Chondrocyte (in vitro differentiated cells): ENCODE measurements at regions not wholly inside any gene's neighbourhood (a gene's known extent, or its start where the extent isn't known, plus 50 kb on each side); places are given as distances from the start of the nearest gene placed in this dataset.
A peak's percentile ranks its signal among the peaks of the same experiment; 100 is the strongest.

Experiments
- DNase-seq: peaks from one replicate; pipeline ENCODE4 v3.0.0; 2021; ENCODE audit warnings: mixed read lengths, low spot score
- H3K27ac Mint-ChIP-seq: one replicate; pipeline ENCODE4 v1.8.0; 2021; ENCODE audit warnings: mild to moderate bottlenecking, moderate library complexity, mixed read lengths; ENCODE audit not compliant: unreplicated experiment
- H3K27me3 Mint-ChIP-seq: 2 replicates; pipeline ENCODE4 v1.8.0; 2021; ENCODE audit warnings: low read depth, mixed read lengths
- H3K36me3 Mint-ChIP-seq: 2 replicates; pipeline ENCODE4 v1.8.0; 2021; ENCODE audit warnings: low read depth, mixed read lengths
- H3K4me1 Mint-ChIP-seq: 2 replicates; pipeline ENCODE4 v1.8.0; 2021; ENCODE audit warnings: low read depth, mild to moderate bottlenecking, mixed read lengths
- H3K4me3 Mint-ChIP-seq: one replicate; pipeline ENCODE4 v1.8.0; 2021; ENCODE audit warnings: mild to moderate bottlenecking, moderate library complexity, mixed read lengths; ENCODE audit not compliant: unreplicated experiment
- H3K9me3 Mint-ChIP-seq: 2 replicates; pipeline ENCODE4 v1.8.0; 2021; ENCODE audit warnings: low read depth, mixed read lengths
- CTCF ChIP-seq: fragments of 200-600 bp; sonication (generic); IDR thresholded peaks from 2 replicates; pipeline ENCODE4 v1.5.0; 2021; ENCODE audit warnings: antibody characterized with exemption, mild to moderate bottlenecking, moderate library complexity

GRCh38 chr4:158013858-158014257, 159.0 kb downstream of the GASK1B start:
- Mint-ChIP-seq H3K9me3 (peaks cover 5% of the 10 kb centered on the region), H3K27me3 (no peaks in the 10 kb centered on the region), H3K36me3 (no peaks in the 10 kb centered on the region), H3K4me1 (peaks cover 62% of the 10 kb centered on the region), H3K27ac (no peak overlapping the region), H3K4me3 (no peak overlapping the region)
- no peak for DNase-seq
- TF ChIP-seq CTCF, result no peak

GRCh38 chr4:158010361-158010760, 162.5 kb downstream of the GASK1B start:
- Mint-ChIP-seq H3K4me3 (no peak overlapping the region), H3K9me3 (peaks cover 3% of the 10 kb centered on the region), H3K36me3 (no peaks in the 10 kb centered on the region), H3K27me3 (no peaks in the 10 kb centered on the region), H3K4me1 (peaks cover 72% of the 10 kb centered on the region), H3K27ac (peak overlapping the region; percentile 84)
- TF ChIP-seq CTCF, result no peak
- no peak for DNase-seq

GRCh38 chr4:158008551-158009218, 164.1 kb downstream of the GASK1B start:
- H3K4me1 Mint-ChIP-seq, result peaks cover 81% of the 10 kb centered on the region
- peaks cover under 1% of the 10 kb centered on the region for H3K9me3 Mint-ChIP-seq
- DNase-seq, result no peak
- H3K4me3 Mint-ChIP-seq, result no peak overlapping the region
- no peaks in the 10 kb centered on the region for H3K27me3 Mint-ChIP-seq
- no peak for TF ChIP-seq CTCF
- peaks cover 2% of the 10 kb centered on the region for H3K36me3 Mint-ChIP-seq
- peak overlapping the region; percentile 72 for H3K27ac Mint-ChIP-seq

GRCh38 chr4:158007566-158007965, 165.3 kb downstream of the GASK1B start:
- H3K9me3 Mint-ChIP-seq, result no peaks in the 10 kb centered on the region
- DNase-seq, result no peak
- peaks cover 2% of the 10 kb centered on the region for H3K36me3 Mint-ChIP-seq
- H3K27me3 Mint-ChIP-seq, result no peaks in the 10 kb centered on the region
- H3K4me1 Mint-ChIP-seq, result peaks cover 76% of the 10 kb centered on the region
- no peak for TF ChIP-seq CTCF
- H3K4me3 Mint-ChIP-seq, result no peak overlapping the region
- H3K27ac Mint-ChIP-seq, result peak overlapping the region; percentile 15

GRCh38 chr4:158006990-158007389, 165.8 kb downstream of the GASK1B start:
- H3K27ac Mint-ChIP-seq, result no peak overlapping the region
- no peak for TF ChIP-seq CTCF
- no peak for DNase-seq
- peaks cover 76% of the 10 kb centered on the region for H3K4me1 Mint-ChIP-seq
- H3K4me3 Mint-ChIP-seq, result no peak overlapping the region
- no peaks in the 10 kb centered on the region for H3K9me3 Mint-ChIP-seq
- peaks cover 2% of the 10 kb centered on the region for H3K36me3 Mint-ChIP-seq
- H3K27me3 Mint-ChIP-seq, result no peaks in the 10 kb centered on the region
